ENCODE measurements at regions not wholly inside any gene's neighbourhood (a gene's known extent, or its start where the extent isn't known, plus 50 kb on each side); places are given as distances from the start of the nearest gene placed in this dataset.
A peak's percentile ranks its signal among the peaks of the same experiment; 100 is the strongest.

- DNase-seq (no peak), ATAC-seq (no peak)
- Histone ChIP-seq H3K4me1 (ENCODE audit: low read depth) (no peaks in the 10 kb centered on the region), H3K36me3 (ENCODE audit: low read depth) (no peaks in the 10 kb centered on the region), H3K9me3 (no peaks in the 10 kb centered on the region), H3K4me3 (no peak overlapping the region)
- intact Hi-C loops (cut with DNase I, micrococcal nuclease), result no loop called here
- no peak for TF ChIP-seq CTCF (IDR thresholded peaks at IDR 0.05)
Measured at GRCh38 chr6:151738960-151739359, 68.5 kb upstream of the ESR1 start.

- intact Hi-C loops (cut with DNase I, micrococcal nuclease), result no loop called here
- no peak for TF ChIP-seq CTCF (IDR thresholded peaks at IDR 0.05)
- H3K36me3 ChIP-seq (ENCODE audit: low read depth), result no peaks in the 10 kb centered on the region
- no peaks in the 10 kb centered on the region for H3K4me1 ChIP-seq (ENCODE audit: low read depth)
- DNase-seq (no peak), ATAC-seq (no peak)
- H3K4me3 ChIP-seq, result no peak overlapping the region
- no peaks in the 10 kb centered on the region for H3K9me3 ChIP-seq
Measured at GRCh38 chr6:151740820-151741219, 66.7 kb upstream of the ESR1 start.

GRCh38 chr6:151747896-151748295 lies 59.6 kb upstream of the ESR1 start:
- DNase-seq, result no peak
- Histone ChIP-seq H3K4me3 (no peak overlapping the region), H3K36me3 (ENCODE audit: low read depth) (no peaks in the 10 kb centered on the region), H3K9me3 (no peaks in the 10 kb centered on the region), H3K4me1 (ENCODE audit: low read depth) (no peaks in the 10 kb centered on the region)
- no peak for TF ChIP-seq CTCF (IDR thresholded peaks at IDR 0.05)
- ATAC-seq, result no peak
- intact Hi-C loops (cut with DNase I, micrococcal nuclease), result no loop called here

- Histone ChIP-seq H3K4me3 (no peak overlapping the region), H3K4me1 (ENCODE audit: low read depth) (no peaks in the 10 kb centered on the region), H3K36me3 (ENCODE audit: low read depth) (no peaks in the 10 kb centered on the region), H3K9me3 (no peaks in the 10 kb centered on the region)
- TF ChIP-seq CTCF (IDR thresholded peaks at IDR 0.05), result no peak
- DNase-seq (no peak), ATAC-seq (no peak)
- intact Hi-C loops (cut with DNase I, micrococcal nuclease), result no loop called here
Measured at GRCh38 chr6:151749341-151749740, 58.1 kb upstream of the ESR1 start.

- Histone ChIP-seq H3K9me3 (no peaks in the 10 kb centered on the region), H3K36me3 (ENCODE audit: low read depth) (no peaks in the 10 kb centered on the region), H3K4me3 (no peak overlapping the region), H3K4me1 (ENCODE audit: low read depth) (no peaks in the 10 kb centered on the region)
- ATAC-seq, result no peak
- no peak for TF ChIP-seq CTCF (IDR thresholded peaks at IDR 0.05)
- intact Hi-C loops (cut with DNase I, micrococcal nuclease), result no loop called here
- no peak for DNase-seq
Measured at GRCh38 chr6:151753581-151753980, 53.9 kb upstream of the ESR1 start.

GRCh38 chr6:151757506-151757955 lies 50.0 kb upstream of the ESR1 start:
- no peaks in the 10 kb centered on the region for H3K9me3 ChIP-seq
- intact Hi-C loops (cut with DNase I, micrococcal nuclease), result no loop called here
- no peaks in the 10 kb centered on the region for H3K36me3 ChIP-seq (ENCODE audit: low read depth)
- H3K4me3 ChIP-seq, result no peak overlapping the region
- TF ChIP-seq CTCF (IDR thresholded peaks at IDR 0.05), result no peak
- DNase-seq (no peak), ATAC-seq (peak; percentile 56)
- no peaks in the 10 kb centered on the region for H3K4me1 ChIP-seq (ENCODE audit: low read depth)

All from mucosa of descending colon (tissue), 3 donors.